ENCODE measurements at regions not wholly inside any gene's neighbourhood (a gene's known extent, or its start where the extent isn't known, plus 50 kb on each side); places are given as distances from the start of the nearest gene placed in this dataset.

DNA sequence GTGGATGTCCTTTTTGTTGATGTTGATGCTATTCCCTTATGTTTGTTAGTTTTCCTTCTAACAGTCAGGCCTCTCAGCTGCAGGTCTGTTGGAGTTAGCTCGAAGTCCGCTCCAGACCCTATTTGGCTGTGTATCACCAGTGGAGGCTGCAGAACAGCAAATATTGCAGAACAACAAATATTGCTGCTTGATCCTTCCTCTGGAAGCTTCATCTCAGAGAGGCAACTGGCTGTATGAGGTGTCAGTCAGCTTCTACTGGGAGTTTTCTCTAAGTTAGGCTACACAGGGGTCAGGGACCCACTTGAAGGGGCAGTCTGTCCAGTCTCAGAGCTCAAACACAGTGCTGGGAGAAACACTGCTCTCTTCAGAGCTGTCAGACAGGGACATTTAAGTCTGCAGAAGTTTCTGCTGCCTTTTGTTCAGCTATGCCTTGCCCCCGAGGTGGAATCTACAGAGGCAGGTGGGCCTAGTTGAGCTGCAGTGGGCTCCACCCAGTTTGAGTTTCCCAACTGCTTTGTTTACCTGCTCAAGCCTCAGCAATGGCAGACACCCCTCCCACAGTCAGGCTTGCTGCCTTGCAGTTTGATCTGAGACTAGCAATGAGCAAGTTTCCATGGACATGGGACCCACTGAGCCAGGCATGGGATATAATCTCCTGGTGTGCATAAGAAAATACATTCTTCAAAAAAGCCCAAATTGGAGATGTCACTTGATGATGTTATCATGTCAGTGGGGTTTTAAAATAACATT is 99.5 kb downstream of the KDM5D start:
- CTCF ChIA-PET = no interaction called here
- Histone ChIP-seq H3K9me2 (ENCODE audit: insufficient read depth) (no peaks in the 10 kb centered on the region), H3K27ac (ENCODE audit: low read depth, low read length) (no peak overlapping the region), H3K9ac (ENCODE audit: low read length) (no peak overlapping the region), H4K20me1 (ENCODE audit: insufficient read depth) (no peaks in the 10 kb centered on the region), H3K27me3 (ENCODE audit: insufficient read depth, low read length) (no peaks in the 10 kb centered on the region), H3K36me3 (ENCODE audit: control insufficient read depth in 1 of 2, insufficient read depth in 2 of 2, low read length in 2 of 2) (no peaks in the 10 kb centered on the region), H3K79me2 (ENCODE audit: insufficient read depth, low read length) (no peaks in the 10 kb centered on the region), H3K4me3 (replicated peaks in 1 of 2; ENCODE audit: low read depth in 1 of 2, low read length in 2 of 2) (no peak overlapping the region), H2AFZ (ENCODE audit: low read depth, low read length, poor library complexity, severe bottlenecking) (no peak overlapping the region), H3K9me3 (ENCODE audit: control insufficient read depth in 1 of 2, insufficient read depth in 1 of 2, low read depth in 1 of 2, low read length in 2 of 2) (no peaks in the 10 kb centered on the region), H3K4me2 (ENCODE audit: low read length) (no peak overlapping the region), H3K4me1 (ENCODE audit: control insufficient read depth in 1 of 2, insufficient read depth in 2 of 2, low read length in 2 of 2) (no peaks in the 10 kb centered on the region)
- POLR2A ChIA-PET = no interaction called here
- intact Hi-C loops (cut with micrococcal nuclease) = no loop called here
- no TSS peak for BruUV-seq (replicated peaks)
- DNase-seq (ENCODE audit: low read depth, low spot score) (no peak), ATAC-seq (no peak)
- TF ChIP-seq SP1 (IDR thresholded peaks at IDR 0.05; ENCODE audit: low read depth) = no peak
- RAD21 ChIA-PET (ENCODE audit: low non-redundant PET in 1 of 2, low total read pairs in 2 of 2, uncharacterized antibody in 2 of 2, unreplicated experiment in 2 of 2) = no interaction called here

DNA sequence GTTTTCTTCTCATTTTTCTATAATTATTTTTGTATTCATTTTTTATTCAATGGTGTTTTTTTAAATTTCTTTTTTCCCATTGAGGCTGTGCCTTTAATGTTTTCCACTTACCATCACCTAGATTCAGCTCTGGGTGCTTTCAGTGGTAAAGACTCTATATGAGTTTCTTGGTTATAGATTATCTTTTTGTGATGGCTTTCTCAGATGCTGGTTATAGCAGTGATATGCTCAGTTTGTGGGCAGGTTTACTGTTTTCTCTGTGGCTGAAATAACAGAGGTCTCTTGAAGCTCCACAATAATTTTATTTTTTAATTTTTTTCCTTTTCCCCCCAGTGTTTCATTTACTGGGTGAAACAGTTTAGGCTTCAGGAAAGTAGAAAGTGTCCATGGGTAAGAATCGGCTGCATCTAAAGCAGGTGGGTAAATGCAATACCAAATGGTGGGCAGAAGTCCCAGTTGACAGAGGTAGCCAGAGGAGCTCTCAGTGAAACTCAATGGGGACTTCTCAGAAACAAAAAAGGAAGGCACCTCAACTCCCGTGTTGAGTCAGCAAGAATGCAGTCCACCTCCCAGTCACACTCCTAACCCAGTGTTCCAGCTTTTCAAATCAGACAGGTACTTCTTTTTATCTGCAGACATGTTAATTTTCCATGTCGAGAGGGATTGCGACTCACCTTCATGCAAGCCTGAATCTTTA is 106.7 kb downstream of the KDM5D start:
- Histone ChIP-seq H3K4me1 (ENCODE audit: control insufficient read depth in 1 of 2, insufficient read depth in 2 of 2, low read length in 2 of 2) (no peaks in the 10 kb centered on the region), H3K4me3 (replicated peaks in 1 of 2; ENCODE audit: low read depth in 1 of 2, low read length in 2 of 2) (no peak overlapping the region), H3K9ac (ENCODE audit: low read length) (no peak overlapping the region), H3K9me2 (ENCODE audit: insufficient read depth) (no peaks in the 10 kb centered on the region), H2AFZ (ENCODE audit: low read depth, low read length, poor library complexity, severe bottlenecking) (no peak overlapping the region), H3K79me2 (ENCODE audit: insufficient read depth, low read length) (no peaks in the 10 kb centered on the region), H3K27ac (ENCODE audit: low read depth, low read length) (no peak overlapping the region), H3K36me3 (ENCODE audit: control insufficient read depth in 1 of 2, insufficient read depth in 2 of 2, low read length in 2 of 2) (no peaks in the 10 kb centered on the region), H4K20me1 (ENCODE audit: insufficient read depth) (no peaks in the 10 kb centered on the region), H3K4me2 (ENCODE audit: low read length) (no peak overlapping the region), H3K9me3 (ENCODE audit: control insufficient read depth in 1 of 2, insufficient read depth in 1 of 2, low read depth in 1 of 2, low read length in 2 of 2) (no peaks in the 10 kb centered on the region), H3K27me3 (ENCODE audit: insufficient read depth, low read length) (no peaks in the 10 kb centered on the region)
- no peak for TF ChIP-seq FOSL1 (IDR thresholded peaks at IDR 0.05; ENCODE audit: low read depth)
- TF ChIP-seq ZFX (IDR thresholded peaks at IDR 0.05) = no peak
- TF ChIP-seq POLR2AphosphoS5 (IDR thresholded peaks at IDR 0.05; ENCODE audit: low read depth, low read length) = no peak
- no peak for TF ChIP-seq TCF7L2 (IDR thresholded peaks at IDR 0.05; ENCODE audit: borderline replicate concordance, extremely low read depth, insufficient read depth, insufficient read length)
- TF ChIP-seq EGR1 (IDR thresholded peaks at IDR 0.05; ENCODE audit: low read depth) = no peak
- RAD21 ChIA-PET (ENCODE audit: low non-redundant PET in 1 of 2, low total read pairs in 2 of 2, uncharacterized antibody in 2 of 2, unreplicated experiment in 2 of 2) = no interaction called here
- DNase-seq (ENCODE audit: low read depth, low spot score) (no peak), ATAC-seq (no peak)
- no TSS peak for BruUV-seq (replicated peaks)
- CTCF ChIA-PET = no interaction called here
- intact Hi-C loops (cut with micrococcal nuclease) = no loop called here
- POLR2A ChIA-PET = no interaction called here
